Ishikawa (cell line): ENCODE measurements at regions not wholly inside any gene's neighbourhood (a gene's known extent, or its start where the extent isn't known, plus 50 kb on each side); places are given as distances from the start of the nearest gene placed in this dataset.

Experiments used
- CEBPB ChIP-seq: IDR thresholded peaks from 2 replicates; pipeline ENCODE4 v1.6.1; 2012
- CREB1 ChIP-seq: IDR thresholded peaks from 2 replicates; pipeline ENCODE4 v1.6.1; 2012; ENCODE audit warnings: low read depth
- EGR1 ChIP-seq: IDR thresholded peaks from 2 replicates; pipeline ENCODE4 v1.6.1; 2012
- EP300 ChIP-seq: IDR thresholded peaks from 2 replicates; pipeline ENCODE4 v1.6.1; 2012; ENCODE audit warnings: borderline replicate concordance
- FOXM1 ChIP-seq: IDR thresholded peaks from 2 replicates; pipeline ENCODE4 v1.6.1; 2012; ENCODE audit warnings: low read depth, borderline replicate concordance
- NFIC ChIP-seq: IDR thresholded peaks from 2 replicates; pipeline ENCODE4 v1.6.1; 2012
- RAD21 ChIP-seq: IDR thresholded peaks from 2 replicates; pipeline ENCODE4 v1.6.1; 2012; ENCODE audit warnings: low read depth
- TAF1 ChIP-seq: IDR thresholded peaks from 2 replicates; pipeline ENCODE4 v1.6.1; 2012; ENCODE audit warnings: low read depth, mild to moderate bottlenecking
- TCF12 ChIP-seq: IDR thresholded peaks from 2 replicates; pipeline ENCODE4 v1.6.1; 2012; ENCODE audit warnings: low read depth
- TEAD4 ChIP-seq: IDR thresholded peaks from 2 replicates; pipeline ENCODE4 v1.6.1; 2012
- YY1 ChIP-seq: IDR thresholded peaks from 2 replicates; pipeline ENCODE4 v1.6.1; 2012; ENCODE audit warnings: low read depth
- ZBTB7A ChIP-seq: IDR thresholded peaks from 2 replicates; pipeline ENCODE4 v1.6.1; 2012; ENCODE audit warnings: low read depth
- TF ChIP-seq, protein P1 (sequence below): IDR thresholded peaks from 2 replicates; pipeline ENCODE4 v1.6.1; 2012; ENCODE audit warnings: low read depth, mild to moderate bottlenecking
- TF ChIP-seq, protein P2 (sequence below): IDR thresholded peaks from 2 replicates; pipeline ENCODE4 v1.6.1; 2012
- TF ChIP-seq, protein P3 (sequence below): IDR thresholded peaks from 2 replicates; pipeline ENCODE4 v1.6.1; 2012

DNA sequence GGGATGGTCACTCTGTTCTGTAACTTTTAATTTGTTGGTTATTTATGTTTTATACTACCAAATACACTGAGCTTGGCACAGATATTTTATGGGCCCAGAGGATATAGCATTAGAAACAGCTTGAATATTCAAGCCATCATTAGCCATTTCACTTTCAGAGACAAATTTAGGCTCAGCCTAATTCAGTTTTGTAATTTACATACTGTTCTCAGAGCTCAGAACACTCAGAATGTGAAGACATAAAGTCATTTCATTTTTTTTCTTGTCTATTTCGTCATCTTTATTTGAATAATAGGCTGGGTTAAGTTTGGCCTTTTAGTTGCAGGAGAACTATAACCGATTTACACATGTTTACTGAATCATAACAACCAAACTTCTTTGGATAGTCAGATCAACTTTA is 361.7 kb downstream of the SNAPC1 start:
- TF ChIP-seq TCF12: no peak
- TF ChIP-seq NFIC: no peak
- no peak for TF ChIP-seq EGR1
- TF ChIP-seq FOXM1: no peak
- no peak for TF ChIP-seq ZBTB7A
- TF ChIP-seq CEBPB: no peak
- TF ChIP-seq RAD21: no peak
- TF ChIP-seq, protein P1, sequence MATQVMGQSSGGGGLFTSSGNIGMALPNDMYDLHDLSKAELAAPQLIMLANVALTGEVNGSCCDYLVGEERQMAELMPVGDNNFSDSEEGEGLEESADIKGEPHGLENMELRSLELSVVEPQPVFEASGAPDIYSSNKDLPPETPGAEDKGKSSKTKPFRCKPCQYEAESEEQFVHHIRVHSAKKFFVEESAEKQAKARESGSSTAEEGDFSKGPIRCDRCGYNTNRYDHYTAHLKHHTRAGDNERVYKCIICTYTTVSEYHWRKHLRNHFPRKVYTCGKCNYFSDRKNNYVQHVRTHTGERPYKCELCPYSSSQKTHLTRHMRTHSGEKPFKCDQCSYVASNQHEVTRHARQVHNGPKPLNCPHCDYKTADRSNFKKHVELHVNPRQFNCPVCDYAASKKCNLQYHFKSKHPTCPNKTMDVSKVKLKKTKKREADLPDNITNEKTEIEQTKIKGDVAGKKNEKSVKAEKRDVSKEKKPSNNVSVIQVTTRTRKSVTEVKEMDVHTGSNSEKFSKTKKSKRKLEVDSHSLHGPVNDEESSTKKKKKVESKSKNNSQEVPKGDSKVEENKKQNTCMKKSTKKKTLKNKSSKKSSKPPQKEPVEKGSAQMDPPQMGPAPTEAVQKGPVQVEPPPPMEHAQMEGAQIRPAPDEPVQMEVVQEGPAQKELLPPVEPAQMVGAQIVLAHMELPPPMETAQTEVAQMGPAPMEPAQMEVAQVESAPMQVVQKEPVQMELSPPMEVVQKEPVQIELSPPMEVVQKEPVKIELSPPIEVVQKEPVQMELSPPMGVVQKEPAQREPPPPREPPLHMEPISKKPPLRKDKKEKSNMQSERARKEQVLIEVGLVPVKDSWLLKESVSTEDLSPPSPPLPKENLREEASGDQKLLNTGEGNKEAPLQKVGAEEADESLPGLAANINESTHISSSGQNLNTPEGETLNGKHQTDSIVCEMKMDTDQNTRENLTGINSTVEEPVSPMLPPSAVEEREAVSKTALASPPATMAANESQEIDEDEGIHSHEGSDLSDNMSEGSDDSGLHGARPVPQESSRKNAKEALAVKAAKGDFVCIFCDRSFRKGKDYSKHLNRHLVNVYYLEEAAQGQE: no peak
- no peak for TF ChIP-seq CREB1
- TF ChIP-seq YY1: no peak
- no peak for TF ChIP-seq EP300
- no peak for TF ChIP-seq TAF1
- no peak for TF ChIP-seq TEAD4
- TF ChIP-seq, protein P2, sequence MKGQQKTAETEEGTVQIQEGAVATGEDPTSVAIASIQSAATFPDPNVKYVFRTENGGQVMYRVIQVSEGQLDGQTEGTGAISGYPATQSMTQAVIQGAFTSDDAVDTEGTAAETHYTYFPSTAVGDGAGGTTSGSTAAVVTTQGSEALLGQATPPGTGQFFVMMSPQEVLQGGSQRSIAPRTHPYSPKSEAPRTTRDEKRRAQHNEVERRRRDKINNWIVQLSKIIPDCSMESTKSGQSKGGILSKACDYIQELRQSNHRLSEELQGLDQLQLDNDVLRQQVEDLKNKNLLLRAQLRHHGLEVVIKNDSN: no peak
- TF ChIP-seq, protein P3, sequence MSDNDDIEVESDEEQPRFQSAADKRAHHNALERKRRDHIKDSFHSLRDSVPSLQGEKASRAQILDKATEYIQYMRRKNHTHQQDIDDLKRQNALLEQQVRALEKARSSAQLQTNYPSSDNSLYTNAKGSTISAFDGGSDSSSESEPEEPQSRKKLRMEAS: no peak

DNA sequence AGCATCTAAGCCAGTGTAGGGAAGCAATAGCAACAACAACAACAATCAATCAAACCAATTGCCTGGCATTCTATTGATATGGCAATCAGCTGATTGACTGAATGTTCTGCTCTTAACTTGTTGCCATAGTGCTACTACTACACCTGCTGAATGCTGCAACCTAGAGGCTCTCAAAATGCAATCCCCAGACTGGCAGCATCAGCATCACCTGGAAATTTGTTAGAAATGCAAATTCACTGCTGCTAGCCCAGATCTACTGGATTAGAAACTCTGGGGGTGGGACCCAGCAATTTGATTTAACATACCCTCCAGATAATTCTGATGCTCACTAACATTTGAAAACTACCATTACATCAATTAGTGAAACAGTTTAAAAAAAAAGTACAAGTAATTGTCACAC is 363.6 kb downstream of the SNAPC1 start:
- TF ChIP-seq, protein P1: no peak

DNA sequence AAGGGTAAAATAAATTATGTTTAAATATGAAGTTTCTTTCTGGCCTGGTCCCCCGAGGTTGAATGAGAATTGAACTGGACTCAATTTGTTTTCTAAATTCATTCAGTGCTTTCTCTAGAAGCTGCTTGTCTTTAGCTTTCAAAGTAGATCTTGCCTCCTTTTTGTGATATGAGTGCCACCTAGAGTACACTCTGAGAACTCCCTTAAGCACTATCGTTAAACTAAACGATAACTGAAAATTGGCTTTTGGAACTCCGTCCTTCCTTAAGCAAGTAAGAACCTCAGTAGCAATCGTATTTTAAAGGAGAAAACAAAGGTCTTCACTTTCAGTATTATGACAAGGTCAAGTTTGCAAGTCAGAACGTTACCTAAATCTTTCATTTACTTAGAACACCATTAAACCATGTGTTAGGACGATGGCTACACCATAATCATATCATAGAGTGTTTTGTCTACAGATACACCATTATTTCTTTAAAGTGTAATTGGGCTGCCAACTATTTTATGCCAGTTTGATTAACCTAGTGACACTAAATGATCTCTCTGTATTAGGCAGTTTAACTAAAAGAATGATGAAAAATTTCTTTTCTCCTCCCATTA is 364.8 kb downstream of the SNAPC1 start:
- TF ChIP-seq, protein P3: no peak
- TF ChIP-seq RAD21: peak; percentile 79

DNA sequence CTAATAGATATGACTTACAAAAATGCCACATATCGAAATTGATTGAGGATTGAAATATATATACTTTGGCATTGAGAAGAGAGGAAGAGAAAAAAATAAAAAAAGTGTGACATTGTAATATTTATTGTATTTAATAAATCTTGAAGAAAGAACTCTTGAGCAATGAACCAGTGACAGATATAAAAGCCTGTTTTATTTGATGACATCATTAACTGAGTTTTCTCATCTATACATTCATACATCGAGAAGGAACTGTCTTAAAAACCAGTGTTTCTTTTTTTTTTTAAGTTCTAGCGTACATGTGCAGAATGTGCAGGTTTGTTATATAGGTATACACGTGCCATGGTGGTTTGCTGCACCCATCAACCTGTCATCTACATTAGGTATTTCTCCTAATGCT is 368.2 kb downstream of the SNAPC1 start:
- TF ChIP-seq, protein P2: no peak
- TF ChIP-seq YY1 (no peak), TAF1 (no peak), EGR1 (no peak), CREB1 (no peak), TEAD4 (no peak), RAD21 (no peak), EP300 (no peak), NFIC (no peak)
- TF ChIP-seq, protein P3: no peak

DNA sequence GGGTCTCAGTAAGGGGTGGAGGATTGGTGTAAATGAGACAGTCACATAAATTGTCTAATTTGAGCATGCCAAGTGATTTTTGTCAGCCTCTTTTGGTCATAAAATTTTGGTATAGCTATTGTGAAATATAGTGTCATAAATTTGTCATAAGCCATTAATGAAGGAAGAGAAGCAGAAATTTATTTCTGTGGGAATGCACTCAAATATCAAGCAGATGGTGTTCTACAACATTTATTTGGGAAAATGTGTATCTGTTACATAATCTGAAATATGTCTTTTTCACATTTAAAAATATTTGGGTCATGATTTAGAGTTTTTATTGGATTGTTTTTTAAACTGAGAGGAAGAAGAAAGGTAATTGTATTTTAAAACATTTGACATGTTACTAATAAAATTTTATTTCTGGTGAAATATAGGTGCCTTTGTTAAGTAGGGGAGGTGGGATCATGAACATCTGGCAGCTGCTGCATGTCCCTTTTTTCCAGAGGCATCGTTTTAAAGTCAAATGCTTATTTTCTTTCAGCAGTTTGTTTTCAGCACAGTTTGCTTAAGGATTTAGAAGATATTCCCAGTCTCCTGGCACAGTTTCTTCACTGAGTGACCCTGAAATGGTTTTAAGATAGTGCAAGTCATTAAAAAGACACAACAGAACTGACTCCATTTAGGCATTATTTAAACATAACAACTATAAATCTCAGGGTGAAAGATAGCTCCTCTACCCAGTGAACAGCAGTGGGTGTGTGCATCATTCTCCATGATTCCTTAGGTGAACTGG is 371.7 kb downstream of the SNAPC1 start:
- TF ChIP-seq CEBPB (no peak), TCF12 (no peak), EGR1 (no peak), TEAD4 (no peak), YY1 (no peak), FOXM1 (no peak), CREB1 (no peak), ZBTB7A (no peak), NFIC (no peak), TAF1 (no peak)
- TF ChIP-seq, protein P1: no peak
- TF ChIP-seq, protein P3: no peak
- TF ChIP-seq, protein P2: no peak
